Caki2 (cell line): ENCODE measurements at regions not wholly inside any gene's neighbourhood (a gene's known extent, or its start where the extent isn't known, plus 50 kb on each side); places are given as distances from the start of the nearest gene placed in this dataset.
A peak's percentile ranks its signal among the peaks of the same experiment; 100 is the strongest.

ENCODE experiments used
- DNase-seq: peaks from one replicate; pipeline ENCODE4 v3.0.0-alpha.2; 2015; ENCODE audit warnings: low read depth
- in situ Hi-C: cut with HindIII; loops from 2 replicates; pipeline ENCODE4 v1.10.0; 2016; ENCODE audit warnings: low sequenced_read_pairs, low pct_unique_long_range_greater_than_20kb, mixed read lengths

DNA sequence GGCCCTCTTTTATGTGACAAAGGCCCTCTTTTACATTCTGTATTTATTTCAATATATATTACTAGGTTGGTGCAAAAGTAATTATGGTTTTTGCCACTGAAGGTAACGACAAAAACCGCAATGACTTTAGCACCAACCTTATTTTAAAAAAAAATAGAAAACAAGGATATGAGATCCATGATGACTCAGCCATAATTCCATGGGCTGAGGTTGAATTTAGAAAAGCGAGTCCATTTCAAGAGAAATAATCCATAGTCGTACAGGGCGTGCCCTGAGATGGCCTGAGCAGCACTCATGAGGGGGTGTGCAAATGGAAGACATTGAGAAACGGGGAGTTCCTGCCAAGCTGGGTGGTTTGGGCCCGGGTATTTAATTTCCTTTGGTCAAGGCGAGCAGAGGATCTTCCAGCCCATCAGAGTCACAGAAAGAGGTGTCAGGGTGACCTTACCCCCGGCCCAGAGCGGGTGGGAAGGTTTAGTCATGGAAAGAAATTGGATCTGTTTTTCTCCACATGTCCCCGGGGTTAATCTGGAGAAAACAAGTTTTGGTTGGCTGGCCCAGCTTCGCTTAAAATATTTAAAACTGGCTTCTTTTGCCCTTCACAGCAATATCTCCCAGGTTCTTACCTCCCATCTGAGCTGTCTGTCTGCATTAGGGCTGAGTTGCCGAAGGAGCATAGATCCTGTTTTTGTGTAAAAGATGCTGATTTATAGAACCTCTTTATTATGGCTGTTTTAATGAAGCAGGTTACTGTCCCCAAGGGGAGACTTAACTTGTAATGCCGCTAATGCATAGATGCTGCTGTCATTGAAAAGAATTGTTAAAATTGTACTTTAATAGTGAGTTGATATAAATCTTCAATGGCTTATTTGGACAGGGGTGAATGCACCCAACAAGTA is 255.6 kb downstream of the PREX1 start:
- DNase-seq: no peak
- in situ Hi-C loops: no loop called here

DNA sequence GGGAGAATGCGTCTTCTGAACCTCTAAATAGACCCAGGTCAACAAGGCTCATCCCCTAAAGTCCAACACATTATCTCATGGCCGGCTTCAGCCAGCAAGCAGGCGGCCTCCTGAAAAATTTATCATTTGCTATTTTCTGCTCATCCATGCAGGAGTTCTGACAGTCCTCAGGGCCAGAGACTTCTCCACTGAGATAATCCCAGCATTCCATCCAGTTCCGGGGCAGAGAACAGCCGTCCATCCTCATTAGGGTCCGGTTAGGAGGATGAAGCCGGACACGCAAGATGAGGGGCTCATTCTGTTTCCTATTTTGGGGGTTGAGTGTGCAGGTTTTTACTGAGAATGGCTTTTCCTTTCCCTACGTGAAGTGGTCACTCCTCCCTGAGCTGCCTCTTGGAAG is 258.1 kb downstream of the PREX1 start:
- no peak for DNase-seq
- in situ Hi-C loops: no loop called here

DNA sequence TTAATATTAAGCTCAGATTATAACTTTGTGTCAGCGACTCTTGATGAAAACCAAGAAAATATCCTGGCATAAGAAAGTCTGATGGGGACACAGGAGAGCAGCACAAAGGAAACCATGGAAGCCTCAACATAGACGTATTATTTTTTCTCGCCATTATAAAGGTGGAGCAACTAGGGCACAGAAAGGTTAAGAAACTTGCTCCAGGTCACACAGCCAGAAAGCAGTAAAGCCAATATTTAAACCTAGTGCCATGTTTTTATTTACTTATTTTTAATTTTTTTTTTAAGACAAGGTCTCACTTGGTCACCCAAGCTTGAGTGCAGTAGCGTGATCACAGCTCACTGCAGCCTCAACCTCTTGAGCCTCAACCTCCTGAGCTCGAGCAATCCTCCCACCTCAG is 259.3 kb downstream of the PREX1 start:
- DNase-seq: no peak
- in situ Hi-C loops: no loop called here

DNA sequence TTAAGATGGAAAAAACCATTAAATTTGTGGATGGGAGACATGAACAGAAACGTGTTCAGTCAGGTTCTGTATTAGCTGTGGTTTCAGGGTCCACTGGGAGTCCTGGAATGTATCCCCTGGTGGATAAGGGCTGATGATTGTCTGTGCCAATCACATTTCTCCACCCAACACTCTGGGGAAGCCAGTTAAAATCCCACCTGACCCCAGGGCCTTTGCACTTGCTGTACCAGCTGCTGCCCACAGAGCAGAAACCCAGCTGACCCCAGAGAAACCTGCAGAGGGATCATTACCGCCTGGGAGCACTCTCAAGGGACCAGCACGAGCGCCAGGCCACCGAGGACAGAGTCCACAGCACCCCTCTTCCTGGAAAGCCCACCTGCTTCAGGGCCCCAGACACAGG is 260.7 kb downstream of the PREX1 start:
- in situ Hi-C loops: no loop called here
- no peak for DNase-seq

DNA sequence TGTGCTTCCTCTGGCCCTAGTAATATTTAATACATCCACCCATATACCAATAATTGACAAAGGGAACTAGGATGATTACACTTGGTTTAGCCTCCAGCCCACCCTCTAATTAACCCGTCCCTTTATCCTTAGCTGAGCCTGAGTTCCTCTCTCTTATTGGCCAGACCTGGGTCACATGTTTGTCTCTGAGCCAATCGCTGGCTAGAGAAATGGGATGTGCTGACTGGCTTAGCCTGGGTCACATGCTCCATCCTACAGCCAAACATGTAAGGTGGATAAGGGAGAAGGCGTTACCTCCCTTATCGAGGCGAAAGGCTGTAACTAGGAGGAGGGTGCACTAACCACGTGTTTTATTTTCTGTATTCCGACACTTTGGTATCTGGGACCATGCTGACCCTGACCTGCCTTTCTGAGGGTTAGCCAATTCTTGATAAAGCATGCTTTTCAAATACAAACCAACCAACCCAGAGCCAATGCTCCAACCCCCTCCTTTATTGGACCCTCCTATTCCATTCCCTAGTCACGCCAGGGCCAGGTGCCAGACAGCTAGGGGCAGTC is 262.7 kb downstream of the PREX1 start:
- DNase-seq: no peak
- in situ Hi-C loops: no loop called here

DNA sequence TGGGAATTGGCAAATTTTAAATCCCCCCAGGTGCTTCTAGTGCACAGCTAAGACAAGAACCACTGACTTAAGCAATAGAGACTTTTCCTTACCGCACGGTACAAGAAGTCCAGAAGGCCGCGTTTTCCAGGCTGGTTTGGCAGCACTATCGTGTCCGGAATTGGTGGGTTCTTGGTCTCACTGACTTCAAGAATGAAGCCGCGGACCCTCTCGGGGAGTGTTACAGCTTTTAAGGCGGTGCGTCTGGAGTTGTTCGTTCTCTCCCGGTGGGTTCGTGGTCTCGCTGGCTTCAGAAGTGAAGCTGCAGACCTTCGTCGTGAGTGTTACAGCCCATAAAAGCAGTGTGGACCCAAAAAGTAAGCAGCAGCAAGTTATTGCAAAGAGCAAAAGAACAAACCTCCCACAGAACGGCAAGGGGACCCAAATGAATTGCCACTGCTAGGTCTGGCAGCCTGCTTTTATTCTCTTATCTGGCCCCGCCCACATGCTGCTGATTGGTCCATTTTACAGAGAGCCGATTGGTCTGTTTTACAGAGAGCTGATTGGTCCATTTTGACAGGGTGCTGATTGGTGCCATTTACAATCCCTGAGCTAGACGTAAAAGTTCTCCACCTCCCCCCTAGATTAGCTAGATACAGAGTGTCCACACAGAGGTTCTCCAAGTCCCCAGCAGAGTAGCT is 264.5 kb downstream of the PREX1 start:
- in situ Hi-C loops: no loop called here
- DNase-seq: no peak

DNA sequence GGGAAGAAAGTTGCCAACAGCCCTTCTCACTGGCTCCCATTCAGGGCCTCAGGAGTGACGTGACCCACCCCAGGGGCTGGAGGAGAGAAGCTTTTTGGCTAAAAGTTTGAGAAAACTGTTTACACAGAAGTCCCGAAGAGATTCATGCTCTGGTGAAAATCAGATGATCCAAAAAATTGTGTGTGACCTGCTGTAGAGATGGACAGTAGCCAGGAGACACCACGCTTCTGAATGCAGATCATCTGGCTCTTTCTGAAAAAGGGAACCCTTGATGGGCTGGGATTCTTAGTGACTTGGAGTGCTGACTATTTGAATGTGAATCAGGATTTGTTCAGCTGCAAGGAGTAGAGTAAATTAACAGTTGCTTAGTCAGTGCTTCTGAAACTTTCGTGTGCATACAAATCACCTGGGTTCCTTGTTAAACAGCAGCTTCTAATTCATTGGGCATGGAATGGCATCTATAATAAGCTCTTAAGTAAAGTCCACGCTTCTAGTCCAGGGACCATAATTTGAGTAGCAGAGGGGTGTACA is 265.1 kb downstream of the PREX1 start:
- DNase-seq: no peak
- in situ Hi-C loops: no loop called here

DNA sequence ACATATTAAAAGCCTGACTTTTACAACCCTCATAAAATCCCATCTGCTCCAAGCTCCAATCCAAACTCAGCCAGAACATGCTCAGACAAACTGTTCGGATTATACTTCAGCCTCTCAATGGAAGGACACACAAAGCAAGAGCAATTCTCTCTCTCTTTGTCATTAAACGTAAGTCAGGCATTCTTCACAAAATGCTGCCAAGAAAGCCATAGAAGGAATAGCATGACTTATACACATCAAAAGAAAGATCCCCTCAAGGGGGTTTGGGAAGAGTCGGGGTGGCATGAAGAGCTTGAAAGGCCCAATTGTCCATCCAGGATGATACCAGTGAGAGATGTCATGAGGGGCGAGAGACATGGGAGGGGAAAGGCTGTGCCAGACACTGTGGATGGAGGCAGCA is 268.9 kb downstream of the PREX1 start:
- no peak for DNase-seq
- in situ Hi-C loops: no loop called here

DNA sequence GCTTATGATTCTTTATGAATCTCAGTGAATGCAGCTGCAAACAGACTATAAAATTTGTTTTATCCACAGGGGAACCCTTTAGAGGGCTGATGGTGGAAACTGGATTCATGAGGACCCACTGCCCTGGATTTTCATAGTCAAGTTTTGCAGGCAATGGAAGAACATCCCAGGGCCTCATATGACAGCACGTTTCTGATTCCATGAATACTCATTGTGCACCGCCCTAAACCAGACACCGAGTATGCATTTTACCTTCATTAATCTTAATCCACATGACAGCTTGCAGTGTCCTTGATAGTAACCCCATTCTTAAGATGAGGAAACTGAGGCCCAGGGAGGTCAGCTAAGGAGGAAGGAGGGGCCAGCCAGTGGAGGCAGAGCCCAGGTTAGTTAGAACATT is 270.4 kb downstream of the PREX1 start:
- in situ Hi-C loops: no loop called here
- no peak for DNase-seq

DNA sequence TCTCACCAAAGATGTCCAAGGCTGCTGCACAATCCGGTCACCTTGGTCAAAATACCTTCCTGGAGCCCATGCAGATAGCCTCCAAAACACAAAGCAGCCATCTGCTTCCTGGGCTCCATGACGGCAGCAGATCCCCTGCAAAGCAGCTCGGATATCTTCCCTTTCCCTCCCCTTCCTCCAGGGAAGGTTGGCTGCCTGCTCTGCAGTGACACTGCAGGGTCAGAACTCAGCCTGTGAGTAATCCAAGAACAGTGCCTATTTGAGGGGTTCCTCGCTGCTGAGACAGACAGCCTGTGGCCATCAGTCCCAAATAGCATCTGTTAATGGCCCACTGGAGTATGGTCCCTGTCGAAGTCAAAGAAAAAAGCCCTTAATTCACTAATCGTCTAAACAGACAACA is 270.8 kb downstream of the PREX1 start:
- in situ Hi-C loops: no loop called here
- no peak for DNase-seq

DNA sequence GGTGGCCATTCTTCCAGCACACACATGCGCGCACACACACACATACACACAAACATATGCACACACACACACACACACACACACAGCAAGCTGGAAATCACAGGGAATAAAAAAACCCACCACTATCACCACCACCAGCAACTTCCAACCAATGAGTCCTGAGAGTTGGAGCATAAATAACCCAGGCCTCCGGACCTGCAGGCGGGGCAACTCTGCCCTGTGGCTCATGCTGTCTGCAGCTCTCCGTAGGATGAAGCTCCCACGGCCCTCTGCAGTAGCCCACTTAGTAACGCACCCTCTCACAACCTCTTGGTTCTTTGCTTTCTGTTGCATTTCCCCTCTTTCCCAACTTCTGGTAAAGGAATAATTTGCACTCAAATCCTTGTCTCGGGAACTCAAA is 275.2 kb downstream of the PREX1 start:
- in situ Hi-C loops: no loop called here
- no peak for DNase-seq

DNA sequence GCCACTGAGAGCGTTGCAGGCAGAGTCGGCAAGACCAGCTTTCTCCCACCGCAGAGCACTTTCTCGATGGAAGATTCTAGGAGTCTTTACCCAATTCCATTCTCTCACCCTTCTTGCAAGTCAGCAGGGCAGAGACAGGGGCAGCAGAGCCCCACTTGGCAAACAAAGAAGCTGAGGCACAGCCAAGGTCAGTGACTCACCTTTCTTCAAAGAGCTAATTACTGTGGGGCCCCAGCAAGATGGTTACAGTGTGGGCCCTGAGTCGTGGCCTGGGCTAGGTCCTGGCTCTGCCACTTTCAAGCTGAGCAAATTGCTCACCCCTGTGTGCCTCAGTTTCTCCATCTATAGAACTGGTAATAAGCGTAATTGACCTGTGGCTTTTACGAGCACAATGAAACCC is 277.0 kb downstream of the PREX1 start:
- DNase-seq: no peak
- in situ Hi-C loops: no loop called here

DNA sequence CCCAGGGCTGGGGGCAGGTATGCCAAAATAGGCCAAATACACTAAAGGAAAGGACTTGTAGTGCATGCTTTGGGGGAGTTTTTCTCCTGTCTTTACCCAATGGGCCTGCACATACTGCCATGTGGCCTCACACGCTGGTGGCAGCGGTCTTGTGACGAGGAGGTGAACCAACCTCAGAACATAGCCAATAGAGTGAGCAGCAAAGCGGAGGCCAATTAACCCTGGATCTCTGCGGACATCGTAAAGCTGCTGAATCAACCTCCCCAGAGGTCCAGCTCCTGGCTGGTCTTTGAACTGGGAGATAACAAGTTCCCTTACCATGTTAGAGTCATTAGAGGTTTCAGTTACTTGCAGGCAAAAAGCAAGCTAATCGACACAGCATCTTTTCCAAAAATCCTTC is 280.1 kb downstream of the PREX1 start:
- in situ Hi-C loops: no loop called here

DNA sequence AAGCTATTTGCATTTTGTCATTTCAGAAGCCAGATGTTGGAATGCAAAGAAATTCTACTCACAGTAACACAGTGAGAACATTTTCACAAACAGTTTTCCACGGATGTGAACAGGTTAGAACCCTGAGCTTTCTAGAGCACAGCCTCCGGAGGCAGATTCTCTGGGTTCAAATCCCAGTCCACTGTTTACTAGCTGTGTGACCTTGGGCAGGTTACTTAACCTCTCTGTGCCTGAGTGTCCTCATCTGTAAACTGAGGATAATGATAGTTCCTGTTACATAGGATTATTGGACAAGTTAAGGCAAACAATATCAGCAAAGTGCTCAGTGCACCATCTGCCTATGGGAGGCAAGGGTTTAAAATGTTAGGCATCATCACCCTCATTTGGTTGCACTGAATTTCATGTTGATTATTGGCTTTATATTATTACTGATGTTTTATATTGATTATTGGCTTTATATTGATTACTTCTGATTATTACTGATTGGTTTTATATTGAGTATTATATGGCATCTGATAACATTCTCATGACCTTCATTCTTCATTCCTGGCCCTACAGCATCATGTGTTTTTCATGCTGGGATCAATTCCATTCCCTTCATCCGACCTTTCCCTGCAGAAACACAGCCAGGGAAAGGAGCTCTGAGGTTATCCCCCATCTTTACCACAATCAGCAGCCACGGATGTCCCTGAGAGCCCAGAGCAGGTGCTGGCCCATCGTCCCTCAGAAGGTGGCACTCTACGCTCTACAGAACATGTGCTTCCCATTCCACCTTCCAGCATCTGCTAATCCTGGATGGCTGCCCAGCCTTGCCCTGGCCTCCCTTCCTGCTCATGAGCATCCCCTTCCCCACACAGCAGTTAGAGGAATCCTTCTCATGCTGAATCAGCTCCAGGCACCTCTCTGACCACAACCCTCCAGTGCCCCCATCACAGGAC is 283.1 kb downstream of the PREX1 start:
- in situ Hi-C loops: no loop called here
- DNase-seq: peak; percentile 8

More for the DNA sequence above, 280.1 kb downstream of the PREX1 start:
- no peak for DNase-seq

DNA sequence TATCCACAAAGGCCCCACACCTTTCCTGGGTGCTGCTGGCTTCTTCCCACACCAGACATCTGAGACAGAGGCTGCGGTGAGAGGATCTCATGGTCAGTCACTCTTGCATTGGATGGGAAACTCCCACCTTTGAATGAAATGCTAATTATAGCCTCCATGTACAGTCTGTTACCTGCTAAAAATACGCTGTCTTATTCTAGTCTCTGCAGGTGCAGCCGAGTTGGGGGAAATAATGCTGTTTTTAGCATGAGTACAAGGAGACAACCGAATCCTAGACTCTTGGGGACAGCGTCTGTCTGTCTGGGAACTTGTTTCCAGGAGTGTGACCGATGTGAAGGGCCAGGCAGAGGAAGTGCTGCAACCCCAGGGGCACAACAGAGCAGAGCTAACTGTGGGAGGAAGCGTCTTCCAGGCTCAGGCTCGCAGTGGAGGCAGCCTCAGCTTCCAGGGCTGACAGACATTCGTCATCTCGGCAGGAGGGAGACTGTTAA is 286.2 kb downstream of the PREX1 start:
- no peak for DNase-seq
- in situ Hi-C loops: no loop called here

DNA sequence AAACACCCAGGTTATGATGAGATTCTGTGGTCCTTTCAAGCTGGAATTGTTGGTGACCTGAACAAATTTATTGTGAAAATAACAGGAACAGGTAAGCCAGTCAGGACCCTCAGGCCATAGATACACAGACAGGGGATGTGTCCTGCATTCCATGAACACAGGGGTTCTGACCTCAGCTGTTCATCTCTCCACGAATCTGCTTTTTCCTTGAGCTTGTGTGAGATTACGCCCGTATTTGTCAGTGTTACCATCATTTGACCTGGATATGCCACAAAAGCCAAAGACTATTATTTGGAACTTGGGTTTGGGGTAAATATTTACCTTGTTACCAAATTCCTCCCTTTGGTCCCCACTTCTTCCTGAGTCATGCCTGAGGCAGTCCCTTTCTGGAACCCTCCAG is 288.9 kb downstream of the PREX1 start:
- in situ Hi-C loops: no loop called here
- DNase-seq: no peak

DNA sequence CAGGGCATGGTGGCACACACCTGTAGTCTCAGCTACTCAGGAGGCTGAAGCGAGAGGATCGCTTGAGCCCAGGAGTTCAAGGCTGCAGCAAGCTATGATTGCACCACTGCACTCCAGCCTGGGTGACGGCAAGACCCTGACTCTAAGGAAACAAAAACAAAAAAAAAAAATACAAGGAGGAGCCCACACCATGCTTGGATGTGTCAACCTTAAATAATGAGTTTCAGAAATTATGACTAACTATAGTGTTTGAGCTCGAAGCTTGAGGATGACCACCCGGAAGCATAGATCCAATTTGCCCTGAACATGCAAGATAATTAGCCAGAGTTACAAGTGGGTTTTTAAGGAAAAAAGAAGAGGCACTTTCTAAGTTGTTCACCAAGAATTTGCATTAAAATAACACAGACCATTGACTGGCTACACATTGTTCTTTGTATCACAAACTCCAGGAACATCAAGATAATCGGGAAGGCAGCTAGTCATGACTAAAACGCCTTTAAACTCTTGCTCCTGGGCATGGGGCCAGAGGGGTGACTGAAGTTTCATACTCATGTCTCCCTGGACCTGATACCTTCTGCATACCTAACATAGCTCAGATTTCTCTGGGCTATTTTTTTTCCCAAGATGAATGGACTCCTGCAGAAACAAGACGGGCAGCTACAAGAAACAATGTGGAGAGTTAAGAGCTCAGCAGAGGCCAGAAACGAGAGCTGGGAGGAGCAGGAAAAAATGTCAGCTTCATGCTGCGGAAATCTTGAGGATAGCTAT is 289.6 kb downstream of the PREX1 start:
- in situ Hi-C loops: no loop called here
- peak; percentile 72 for DNase-seq
